Spleen (tissue), 11 donors: ENCODE measurements at regions not wholly inside any gene's neighbourhood (a gene's known extent, or its start where the extent isn't known, plus 50 kb on each side); places are given as distances from the start of the nearest gene placed in this dataset.

Experiments used
- DNase-seq: peaks from one replicate; pipeline ENCODE4 v3.0.0-alpha.2; 2020
- H3K27ac ChIP-seq, 8 donors: fragments of 200-600 bp; sonication (generic) in 7 of 8; 1 replicate in 4 of 8; 2 replicates in 4 of 8; pipeline versions ENCODE4 v1.5.0 to v1.8.0; 2016 to 2021; ENCODE audit warnings: inconsistent platforms in 4 of 8, mild to moderate bottlenecking in 4 of 8, moderate library complexity in 1 of 8
- H3K27me3 ChIP-seq, 7 donors: fragments of 200-600 bp; sonication (generic) in 6 of 7; replicated peaks in 1 of 7; 1 replicate in 4 of 7; 2 replicates in 3 of 7; pipeline versions ENCODE4 v1.5.0 to v1.8.0; 2016 to 2021; ENCODE audit warnings: inconsistent platforms in 3 of 7, mild to moderate bottlenecking in 1 of 7
- H3K36me3 ChIP-seq, 6 donors: fragments of 200-600 bp; sonication (generic) in 5 of 6; 1 replicate in 4 of 6; 2 replicates in 2 of 6; pipeline versions ENCODE4 v1.5.0 to v1.8.0; 2016 to 2021; ENCODE audit warnings: inconsistent platforms in 2 of 6
- H3K4me1 ChIP-seq, 6 donors: fragments of 200-600 bp; sonication (generic) in 5 of 6; 1 replicate in 3 of 6; 2 replicates in 3 of 6; pipeline versions ENCODE4 v1.5.0 to v1.8.0; 2016 to 2021; ENCODE audit warnings: inconsistent platforms in 3 of 6
- H3K4me3 ChIP-seq, 8 donors: fragments of 200-600 bp; sonication (generic) in 7 of 8; 1 replicate in 4 of 8; 2 replicates in 4 of 8; pipeline versions ENCODE4 v1.5.0 to v1.8.0; 2016 to 2021; ENCODE audit warnings: inconsistent platforms in 4 of 8, mild to moderate bottlenecking in 4 of 8, moderate library complexity in 2 of 8
- H3K9me3 ChIP-seq, 8 donors: fragments of 200-600 bp; sonication (generic) in 7 of 8; 1 replicate in 4 of 8; 2 replicates in 4 of 8; pipeline versions ENCODE4 v1.5.0 to v1.8.0; 2016 to 2021; ENCODE audit warnings: inconsistent platforms in 4 of 8
- CTCF ChIP-seq, 11 experiments: fragments of 200-600 bp in 7 of 11; fragments of 450-650 bp in 4 of 11; sonication (generic) in 4 of 11; IDR thresholded peaks in 8 of 11; conservative IDR thresholded peaks in 3 of 11; 1 replicate in 7 of 11; 2 replicates in 4 of 11; pipeline versions ENCODE4 v1.4.0 to v1.8.0; 2016 to 2021; ENCODE audit warnings: antibody characterized with exemption in 11 of 11, inconsistent platforms in 4 of 11, mild to moderate bottlenecking in 1 of 11
- POLR2A ChIP-seq, 3 donors: fragments of 450-650 bp; IDR thresholded peaks; one replicate each; pipeline ENCODE4 v1.5.1; 2017; ENCODE audit warnings: antibody characterized with exemption in 3 of 3, mild to moderate bottlenecking in 1 of 3
- POLR2AphosphoS5 ChIP-seq, 3 donors: sonication (generic); formaldehyde crosslinking; IDR thresholded peaks; one replicate each; pipeline ENCODE4 v1.5.1; 2017; ENCODE audit warnings: antibody characterized with exemption in 3 of 3
- WGBS, 5 donors: extraction: QIAGEN DNeasy Blood & Tissue Kit in 3 of 5; methylation state at CpG; one replicate each; pipeline versions ENCODE4 v1.1.5 to v1.1.7; 2013 to 2018; 5-methylcytosine and 5-hydroxymethylcytosine counted together
- intact Hi-C: fragments of 100-400 bp; cut with DNase I; formaldehyde crosslinking; loops from one replicate; pipeline ENCODE4 v1.15.0; 2023; ENCODE audit warnings: low total_unique reads
- donor health status: healthy with polysubstance abuse.
- donor health status: DM: no; HTN: no; CAD: no; lungs with moderate emphysema.
- donor health status: DM: no; HTN: no; CAD: no.
- donor health status: Bipolar disorder and iron deficiency.
- donor health status: healthy.
- donor health status: DM: no; HTN: no; CAD: no.
- donor health status: DM: yes; HTN: yes; CAD: no.

DNA sequence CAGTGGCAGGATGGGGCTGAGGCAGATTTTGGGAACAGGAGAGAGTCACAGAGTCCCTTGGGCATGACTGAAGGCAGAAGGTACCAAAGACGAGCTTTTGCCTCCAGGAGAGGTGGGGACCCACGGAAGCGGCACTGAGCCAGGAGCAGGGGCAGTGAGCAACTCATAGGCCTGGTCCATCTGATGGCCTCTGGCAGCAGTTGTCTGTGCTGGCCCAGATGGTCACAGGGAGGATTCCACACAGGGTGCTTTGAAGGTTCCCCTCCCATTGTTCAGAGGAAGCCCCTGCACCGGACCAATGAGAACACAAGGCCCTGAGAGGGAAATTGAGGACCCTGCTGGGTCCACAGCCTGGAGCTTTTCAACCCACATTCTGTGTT, 360.3 kb upstream of the TNRC6C start:
- intact Hi-C loops: no loop called here
- no peaks in the 10 kb centered on the region for H3K36me3 ChIP-seq
- no peak for DNase-seq

DNA sequence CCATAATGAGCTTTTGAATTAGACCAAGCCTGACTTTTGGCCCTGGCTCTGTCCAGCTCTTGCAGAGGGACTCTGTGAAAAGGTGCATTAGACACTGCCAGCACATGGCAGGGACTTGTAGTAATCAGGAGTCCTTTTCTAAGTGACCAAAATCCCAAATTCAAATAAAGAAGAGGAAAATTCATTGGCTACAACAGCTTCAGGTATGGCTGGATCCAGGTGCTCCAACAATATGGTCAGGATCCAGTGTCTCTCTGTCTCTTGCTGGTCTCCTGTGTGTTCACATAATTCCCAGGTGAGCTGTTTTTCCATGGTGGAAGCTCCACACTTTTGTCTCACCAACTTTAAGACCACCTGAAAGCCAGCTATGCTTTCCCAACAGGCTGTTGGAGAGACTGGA, 358.8 kb upstream of the TNRC6C start:
- H3K9me3 ChIP-seq: no peaks in the 10 kb centered on the region
- no peak overlapping the region for H3K27ac ChIP-seq
- no peaks in the 10 kb centered on the region for H3K36me3 ChIP-seq
- no peaks in the 10 kb centered on the region for H3K4me1 ChIP-seq
- TF ChIP-seq POLR2A (IDR thresholded peaks at IDR 0.05) (no peak), CTCF (IDR thresholded peaks at IDR 0.05 in 8 of 11, conservative IDR thresholded peaks at IDR 0.05 in 3 of 11) (no peak), POLR2AphosphoS5 (IDR thresholded peaks at IDR 0.05) (no peak)
- DNase-seq: no peak
- intact Hi-C loops: no loop called here
- no peak overlapping the region for H3K4me3 ChIP-seq
- peaks cover 0 to 16% (median 0%) of the 10 kb centered on the region in 7 donors for H3K27me3 ChIP-seq

More for the DNA sequence above, 360.3 kb upstream of the TNRC6C start:
- Histone ChIP-seq H3K27me3 (peaks cover 0 to 16% (median 0%) of the 10 kb centered on the region in 7 donors), H3K9me3 (no peaks in the 10 kb centered on the region), H3K27ac (no peak overlapping the region), H3K4me3 (no peak overlapping the region), H3K4me1 (no peaks in the 10 kb centered on the region)
- 84 to 95% (median 91%) methylated on average over 4 of the region's 4 CpGs for WGBS, 5 donors
- TF ChIP-seq POLR2A (IDR thresholded peaks at IDR 0.05) (no peak), POLR2AphosphoS5 (IDR thresholded peaks at IDR 0.05) (no peak), CTCF (IDR thresholded peaks at IDR 0.05 in 8 of 11, conservative IDR thresholded peaks at IDR 0.05 in 3 of 11) (no peak)

DNA sequence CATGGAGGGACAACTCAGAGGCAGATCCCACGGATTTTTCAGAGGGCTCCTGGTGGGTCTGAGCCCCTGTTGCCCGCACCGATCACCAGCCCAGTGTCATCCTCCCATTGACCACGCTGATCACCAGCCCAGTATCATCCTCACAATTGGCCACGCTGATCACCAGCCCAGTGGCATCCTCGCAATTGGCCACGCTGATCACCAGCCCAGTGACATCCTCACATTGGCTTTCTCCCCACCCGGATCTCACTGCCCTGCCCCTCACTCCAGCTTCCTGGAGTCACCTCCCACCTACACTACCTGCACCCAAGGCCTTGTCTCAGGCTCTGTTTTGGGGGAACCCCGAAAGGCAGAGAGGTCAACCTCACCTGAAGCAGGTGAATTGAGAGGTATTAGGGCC, 358.2 kb upstream of the TNRC6C start:
- Histone ChIP-seq H3K27ac (no peak overlapping the region), H3K4me1 (no peaks in the 10 kb centered on the region), H3K4me3 (no peak overlapping the region), H3K9me3 (no peaks in the 10 kb centered on the region), H3K27me3 (peaks cover 0 to 16% (median 0%) of the 10 kb centered on the region in 7 donors), H3K36me3 (no peaks in the 10 kb centered on the region)
- no peak for TF ChIP-seq CTCF (IDR thresholded peaks at IDR 0.05 in 8 of 11, conservative IDR thresholded peaks at IDR 0.05 in 3 of 11)
- TF ChIP-seq POLR2A (IDR thresholded peaks at IDR 0.05): no peak
- TF ChIP-seq POLR2AphosphoS5 (IDR thresholded peaks at IDR 0.05): no peak
- peak; percentile 21 for DNase-seq
- WGBS, 5 donors: 88 to 95% (median 90%) methylated on average over 9 of the region's 9 CpGs
- intact Hi-C loops: no loop called here

- H3K27ac ChIP-seq: no peak overlapping the region
- DNase-seq: peak; percentile 41
Measured at GRCh38 chr17:77601054-77601979, 357.2 kb upstream of the TNRC6C start.

More at GRCh38 chr17:77601054-77601979, 357.2 kb upstream of the TNRC6C start:
- Histone ChIP-seq H3K9me3 (no peaks in the 10 kb centered on the region), H3K36me3 (no peaks in the 10 kb centered on the region), H3K27me3 (peaks cover 0 to 14% (median 0%) of the 10 kb centered on the region in 7 donors), H3K4me1 (no peaks in the 10 kb centered on the region), H3K4me3 (no peak overlapping the region)
- WGBS, 5 donors: 65 to 75% (median 71%) methylated on average over 18 of the region's 18 CpGs
- intact Hi-C loops: no loop called here
- TF ChIP-seq POLR2AphosphoS5 (IDR thresholded peaks at IDR 0.05): no peak
- TF ChIP-seq CTCF (IDR thresholded peaks at IDR 0.05 in 8 of 11, conservative IDR thresholded peaks at IDR 0.05 in 3 of 11): no peak
- no peak for TF ChIP-seq POLR2A (IDR thresholded peaks at IDR 0.05)
